Neuronal stem cell (in vitro differentiated cells): ENCODE measurements at regions not wholly inside any gene's neighbourhood (a gene's known extent, or its start where the extent isn't known, plus 50 kb on each side); places are given as distances from the start of the nearest gene placed in this dataset.

Experiments
- DNase-seq: peaks from one replicate; pipeline ENCODE4 v3.0.0-alpha.2; 2013; ENCODE audit warnings: low spot score
- H2AFZ ChIP-seq: one replicate; pipeline ENCODE4 v1.6.1; 2013; ENCODE audit warnings: mild to moderate bottlenecking, low read length, inconsistent platforms
- H2AK5ac ChIP-seq: 2 replicates; pipeline ENCODE4 v1.6.1; 2013; ENCODE audit warnings: low read depth, mild to moderate bottlenecking, inconsistent platforms, low read length, moderate library complexity, mixed read lengths
- H2BK120ac ChIP-seq: 2 replicates; pipeline ENCODE4 v1.6.1; 2013; ENCODE audit warnings: low read depth, mild to moderate bottlenecking, inconsistent platforms, low read length, moderate library complexity, mixed read lengths
- H2BK12ac ChIP-seq: one replicate; pipeline ENCODE4 v1.6.1; 2013; ENCODE audit warnings: low read length, inconsistent platforms
- H2BK15ac ChIP-seq: 2 replicates; pipeline ENCODE4 v1.6.1; 2013; ENCODE audit warnings: mild to moderate bottlenecking, low read length, inconsistent platforms, mixed read lengths
- H2BK5ac ChIP-seq: one replicate; pipeline ENCODE4 v1.6.1; 2013; ENCODE audit warnings: inconsistent platforms, mild to moderate bottlenecking, low read length, moderate library complexity
- H3K14ac ChIP-seq: one replicate; pipeline ENCODE4 v1.6.1; 2013; ENCODE audit warnings: low read length, inconsistent platforms
- H3K18ac ChIP-seq: 2 replicates; pipeline ENCODE4 v1.6.1; 2013; ENCODE audit warnings: low read length, inconsistent platforms
- H3K23ac ChIP-seq: 2 replicates; pipeline ENCODE4 v1.6.1; 2013; ENCODE audit warnings: low read depth, mild to moderate bottlenecking, mixed read lengths, low read length, inconsistent platforms; ENCODE audit not compliant: poor library complexity
- H3K27ac ChIP-seq: replicated peaks from 3 replicates; pipeline ENCODE4 v1.5.1; 2013; ENCODE audit warnings: low read length, inconsistent platforms
- H3K27me3 ChIP-seq, 3 experiments: 2 replicates each; pipeline ENCODE4 v1.6.1; 2013; ENCODE audit warnings: low read length in 3 of 3, mild to moderate bottlenecking in 2 of 3, inconsistent platforms in 1 of 3, low read depth in 1 of 3, mixed read lengths in 1 of 3, moderate library complexity in 1 of 3; ENCODE audit not compliant: control insufficient read depth in 3 of 3, insufficient read depth in 3 of 3
- H3K36me3 ChIP-seq, 2 donors: replicated peaks in 1 of 2; 2 replicates each; pipeline ENCODE4 v1.6.1; 2013; ENCODE audit warnings: low read length in 2 of 2; ENCODE audit not compliant: control insufficient read depth in 2 of 2, insufficient read depth in 2 of 2
- H3K4ac ChIP-seq: 2 replicates; pipeline ENCODE4 v1.6.1; 2013; ENCODE audit warnings: inconsistent platforms, mild to moderate bottlenecking, low read length, moderate library complexity
- H3K4me1 ChIP-seq, 2 donors: 1 replicate in 1 of 2; 2 replicates in 1 of 2; pipeline ENCODE4 v1.6.1; 2013; ENCODE audit warnings: low read length in 2 of 2, low read depth in 1 of 2; ENCODE audit not compliant: control insufficient read depth in 2 of 2, insufficient read depth in 1 of 2
- H3K4me2 ChIP-seq: one replicate; pipeline ENCODE4 v1.6.1; 2013; ENCODE audit warnings: mild to moderate bottlenecking, low read length, inconsistent platforms; ENCODE audit not compliant: insufficient read depth, poor library complexity, severe bottlenecking
- H3K4me3 ChIP-seq, 2 donors: 2 replicates each; pipeline ENCODE4 v1.5.1; 2013; ENCODE audit warnings: low read length in 2 of 2, mild to moderate bottlenecking in 2 of 2, inconsistent platforms in 1 of 2, moderate library complexity in 1 of 2
- H3K79me1 ChIP-seq: one replicate; pipeline ENCODE4 v1.6.1; 2013; ENCODE audit warnings: low read depth, mild to moderate bottlenecking, inconsistent platforms, low read length, moderate library complexity
- H3K9ac ChIP-seq: one replicate; pipeline ENCODE4 v1.6.1; 2013; ENCODE audit warnings: mild to moderate bottlenecking, low read depth, low read length, inconsistent platforms; ENCODE audit not compliant: poor library complexity
- H3K9me3 ChIP-seq, 2 donors: replicated peaks in 1 of 2; 2 replicates each; pipeline versions ENCODE3 to v1.6.1; 2013; ENCODE audit warnings: low read length in 2 of 2, mild to moderate bottlenecking in 2 of 2, inconsistent platforms in 1 of 2, low read depth in 1 of 2, mixed read lengths in 1 of 2, moderate library complexity in 1 of 2; ENCODE audit not compliant: control insufficient read depth in 2 of 2, insufficient read depth in 1 of 2
- H4K8ac ChIP-seq: one replicate; pipeline ENCODE4 v1.6.1; 2013; ENCODE audit warnings: low read depth, mild to moderate bottlenecking, inconsistent platforms, low read length, moderate library complexity
- H4K91ac ChIP-seq: one replicate; pipeline ENCODE4 v1.6.1; 2013; ENCODE audit warnings: low read length, low read depth, mild to moderate bottlenecking, inconsistent platforms; ENCODE audit not compliant: poor library complexity
- WGBS, 2 donors: extraction: QIAGEN DNeasy Blood & Tissue Kit; methylation state at CpG; one replicate each; pipeline ENCODE4 v1.1.7; 2013; ENCODE audit warnings: missing lambda C conversion rate in 2 of 2, mixed read lengths in 1 of 2; ENCODE audit not compliant: insufficient read length in 2 of 2, insufficient replicate concordance in 1 of 2; ENCODE audit errors: extremely low coverage in 2 of 2; 5-methylcytosine and 5-hydroxymethylcytosine counted together

GRCh38 chr14:86391085-86391484 is 861.1 kb downstream of the FLRT2 start:
- H2BK15ac ChIP-seq = no peak overlapping the region
- H3K36me3 ChIP-seq = no peaks in the 10 kb centered on the region
- no peak overlapping the region for H3K4me3 ChIP-seq
- H4K8ac ChIP-seq = no peak overlapping the region
- H3K79me1 ChIP-seq = no peaks in the 10 kb centered on the region
- H2AK5ac ChIP-seq = no peak overlapping the region
- peaks cover 0 to 6% of the 10 kb centered on the region in 2 donors for H3K9me3 ChIP-seq
- H3K27me3 ChIP-seq = no peaks in the 10 kb centered on the region
- no peak for DNase-seq
- peak overlapping the region; percentile 2 for H3K9ac ChIP-seq
- H3K4me2 ChIP-seq = no peak overlapping the region
- no peak overlapping the region for H3K4ac ChIP-seq
- no peak overlapping the region for H2BK120ac ChIP-seq
- H3K23ac ChIP-seq = no peak overlapping the region
- H3K14ac ChIP-seq = no peak overlapping the region
- H3K4me1 ChIP-seq = no peaks in the 10 kb centered on the region
- no peak overlapping the region for H2BK12ac ChIP-seq
- no peak overlapping the region for H2BK5ac ChIP-seq
- no peak overlapping the region for H3K27ac ChIP-seq
- no CpG with 5 or more reads among the region's 6 CpGs for WGBS, 2 donors
- H2AFZ ChIP-seq = no peak overlapping the region
- no peak overlapping the region for H3K18ac ChIP-seq
- H4K91ac ChIP-seq = no peak overlapping the region

GRCh38 chr14:86388216-86388615 is 858.3 kb downstream of the FLRT2 start:
- Histone ChIP-seq H3K9ac (no peak overlapping the region), H2BK15ac (no peak overlapping the region), H3K36me3 (no peaks in the 10 kb centered on the region), H3K18ac (no peak overlapping the region), H3K4ac (no peak overlapping the region), H2AFZ (no peak overlapping the region), H2BK120ac (no peak overlapping the region), H3K27ac (no peak overlapping the region), H3K79me1 (no peaks in the 10 kb centered on the region), H3K4me3 (no peak overlapping the region), H3K9me3 (peaks cover 0 to 6% of the 10 kb centered on the region in 2 donors), H3K14ac (no peak overlapping the region), H3K4me1 (no peaks in the 10 kb centered on the region), H3K4me2 (no peak overlapping the region), H4K91ac (no peak overlapping the region), H4K8ac (no peak overlapping the region), H2BK5ac (no peak overlapping the region), H3K27me3 (no peaks in the 10 kb centered on the region), H3K23ac (no peak overlapping the region), H2BK12ac (no peak overlapping the region), H2AK5ac (no peak overlapping the region)
- no peak for DNase-seq
- WGBS, 2 donors = no CpG with 5 or more reads among the region's 3 CpGs

DNA sequence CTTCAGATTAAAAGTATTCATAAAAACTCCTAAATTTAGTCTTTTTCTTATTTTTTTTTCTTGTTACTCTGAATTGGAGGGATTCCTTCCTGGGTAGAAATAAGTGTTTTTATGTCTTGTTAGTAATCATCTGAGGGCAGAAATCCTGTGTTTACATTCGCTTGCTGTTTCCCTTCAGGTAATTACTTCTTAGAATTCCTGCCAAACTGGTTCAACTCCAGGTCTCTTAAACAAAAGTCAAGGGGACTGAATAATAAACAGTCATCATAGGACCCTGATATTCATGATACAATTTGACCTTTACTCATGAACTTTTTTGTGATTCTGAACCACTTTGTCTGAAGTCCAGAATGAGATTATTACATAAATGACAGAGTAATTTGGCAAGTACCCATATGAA is 843.9 kb downstream of the FLRT2 start:
- Histone ChIP-seq H2BK5ac (no peak overlapping the region), H3K4me3 (no peak overlapping the region), H2BK15ac (no peak overlapping the region), H3K18ac (no peak overlapping the region), H3K79me1 (no peaks in the 10 kb centered on the region), H2AK5ac (no peak overlapping the region), H3K27me3 (no peaks in the 10 kb centered on the region), H4K8ac (no peak overlapping the region), H3K4me1 (no peaks in the 10 kb centered on the region), H3K9me3 (no peaks in the 10 kb centered on the region), H3K36me3 (no peaks in the 10 kb centered on the region), H4K91ac (no peak overlapping the region), H3K14ac (no peak overlapping the region), H2AFZ (no peak overlapping the region), H3K4me2 (no peak overlapping the region), H3K9ac (no peak overlapping the region), H2BK120ac (no peak overlapping the region), H3K4ac (no peak overlapping the region), H2BK12ac (no peak overlapping the region), H3K27ac (no peak overlapping the region), H3K23ac (no peak overlapping the region)
- DNase-seq = no peak
- no CpG with 5 or more reads among the region's 1 CpG for WGBS, 2 donors

DNA sequence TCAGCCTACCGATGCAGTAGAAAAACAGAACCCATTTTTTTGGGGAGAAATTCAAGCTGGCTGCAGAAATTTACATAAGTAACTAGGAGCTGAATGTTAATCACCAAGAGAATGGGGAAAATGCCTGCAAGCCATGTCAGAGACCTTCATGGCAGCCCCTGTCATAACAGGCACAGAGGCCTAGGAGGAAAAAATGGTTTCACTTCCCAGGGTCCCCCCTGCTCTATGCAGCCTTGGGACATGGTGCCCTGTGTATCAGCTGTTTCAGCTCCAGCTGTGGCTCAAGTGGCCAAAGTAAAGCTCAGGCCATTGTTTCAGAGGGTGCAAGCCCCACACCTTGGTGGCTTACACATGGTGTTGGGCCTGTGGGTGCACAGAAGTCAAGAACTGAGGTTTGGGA is 842.5 kb downstream of the FLRT2 start:
- no peak overlapping the region for H3K14ac ChIP-seq
- no peak overlapping the region for H3K4ac ChIP-seq
- peak overlapping the region in 1 of 2 donors; percentile 16 for H3K4me3 ChIP-seq
- H2AK5ac ChIP-seq = no peak overlapping the region
- H4K91ac ChIP-seq = no peak overlapping the region
- DNase-seq = no peak
- no CpG with 5 or more reads among the region's 1 CpG for WGBS, 2 donors
- H2AFZ ChIP-seq = no peak overlapping the region
- no peaks in the 10 kb centered on the region for H3K79me1 ChIP-seq
- H3K9me3 ChIP-seq = no peaks in the 10 kb centered on the region
- no peak overlapping the region for H2BK5ac ChIP-seq
- no peaks in the 10 kb centered on the region for H3K4me1 ChIP-seq
- no peak overlapping the region for H2BK12ac ChIP-seq
- H3K27ac ChIP-seq = no peak overlapping the region
- no peak overlapping the region for H3K23ac ChIP-seq
- H3K4me2 ChIP-seq = no peak overlapping the region
- H2BK15ac ChIP-seq = no peak overlapping the region
- no peak overlapping the region for H3K9ac ChIP-seq
- H3K18ac ChIP-seq = no peak overlapping the region
- H3K36me3 ChIP-seq = no peaks in the 10 kb centered on the region
- no peak overlapping the region for H4K8ac ChIP-seq
- H2BK120ac ChIP-seq = no peak overlapping the region
- H3K27me3 ChIP-seq = no peaks in the 10 kb centered on the region
